ENCODE measurements at regions not wholly inside any gene's neighbourhood (a gene's known extent, or its start where the extent isn't known, plus 50 kb on each side); places are given as distances from the start of the nearest gene placed in this dataset.
"Not testable (repeated sequence)": the region's sequence is repeated elsewhere in the genome, so short reads cannot be mapped to it uniquely, and the experiment has no call there.

GRCh38 chr2:143841935-143842334, 678.0 kb downstream of the ZEB2 start:
- WGBS, 5 donors, result 81 to 91% (median 88%) methylated on average over 4 of the region's 4 CpGs
- no peak overlapping the region for H3K27ac ChIP-seq
- H3K4me1 ChIP-seq, result no peaks in the 10 kb centered on the region
- TF ChIP-seq EP300 (IDR thresholded peaks at IDR 0.05) (no peak), CTCF (IDR thresholded peaks at IDR 0.05) (no peak), POLR2AphosphoS5 (IDR thresholded peaks at IDR 0.05) (no peak), POLR2A (IDR thresholded peaks at IDR 0.05) (no peak)
- no peak for DNase-seq
- no peaks in the 10 kb centered on the region for H3K27me3 ChIP-seq
- H3K4me3 ChIP-seq, result no peak overlapping the region
- H3K36me3 ChIP-seq, result no peaks in the 10 kb centered on the region
- H3K9me3 ChIP-seq, result no peaks in the 10 kb centered on the region
- intact Hi-C loops (cut with DNase I; ENCODE audit: low total_unique reads), result no loop called here

GRCh38 chr2:143840601-143841000, 679.3 kb downstream of the ZEB2 start:
- intact Hi-C loops (cut with DNase I; ENCODE audit: low total_unique reads), result no loop called here
- TF ChIP-seq EP300 (IDR thresholded peaks at IDR 0.05) (no peak), POLR2AphosphoS5 (IDR thresholded peaks at IDR 0.05) (no peak), POLR2A (IDR thresholded peaks at IDR 0.05) (no peak), CTCF (IDR thresholded peaks at IDR 0.05) (no peak)
- H3K9me3 ChIP-seq, result no peaks in the 10 kb centered on the region

GRCh38 chr2:143840194-143840593, 679.7 kb downstream of the ZEB2 start:
- 77 to 88% (median 83%) methylated on average over 2 of the region's 2 CpGs for WGBS, 5 donors
- Histone ChIP-seq H3K9me3 (no peaks in the 10 kb centered on the region), H3K36me3 (no peaks in the 10 kb centered on the region), H3K4me3 (no peak overlapping the region), H3K27ac (no peak overlapping the region), H3K4me1 (no peaks in the 10 kb centered on the region), H3K27me3 (no peaks in the 10 kb centered on the region)
- TF ChIP-seq CTCF (IDR thresholded peaks at IDR 0.05) (no peak), POLR2AphosphoS5 (IDR thresholded peaks at IDR 0.05) (no peak), POLR2A (IDR thresholded peaks at IDR 0.05) (no peak), EP300 (IDR thresholded peaks at IDR 0.05) (no peak)
- no peak for DNase-seq
- intact Hi-C loops (cut with DNase I; ENCODE audit: low total_unique reads), result no loop called here

More at GRCh38 chr2:143840601-143841000, 679.3 kb downstream of the ZEB2 start:
- H3K27me3 ChIP-seq, result no peaks in the 10 kb centered on the region
- H3K27ac ChIP-seq, result no peak overlapping the region
- H3K4me3 ChIP-seq, result no peak overlapping the region
- H3K4me1 ChIP-seq, result no peaks in the 10 kb centered on the region
- H3K36me3 ChIP-seq, result no peaks in the 10 kb centered on the region
- no peak for DNase-seq

- no peaks in the 10 kb centered on the region for H3K9me3 ChIP-seq
- DNase-seq, result no peak
- TF ChIP-seq POLR2AphosphoS5 (IDR thresholded peaks at IDR 0.05) (no peak), CTCF (IDR thresholded peaks at IDR 0.05) (no peak), POLR2A (IDR thresholded peaks at IDR 0.05) (no peak), EP300 (IDR thresholded peaks at IDR 0.05) (no peak)
These were observed 680.5 kb downstream of the ZEB2 start for GRCh38 chr2:143839456-143839855.

GRCh38 chr2:143837055-143837454, 682.9 kb downstream of the ZEB2 start:
- H3K4me3 ChIP-seq; DNase-seq; H3K9me3 ChIP-seq; H3K4me1 ChIP-seq; H3K36me3 ChIP-seq; intact Hi-C loops (cut with DNase I; ENCODE audit: low total_unique reads); H3K27me3 ChIP-seq; H3K27ac ChIP-seq: not testable (repeated sequence)

More at GRCh38 chr2:143839456-143839855, 680.5 kb downstream of the ZEB2 start:
- no peaks in the 10 kb centered on the region for H3K27me3 ChIP-seq
- H3K4me1 ChIP-seq, result no peaks in the 10 kb centered on the region
- intact Hi-C loops (cut with DNase I; ENCODE audit: low total_unique reads), result no loop called here
- WGBS, 5 donors, result 70 to 87% (median 77%) methylated on average over 2 of the region's 2 CpGs
- no peak overlapping the region for H3K27ac ChIP-seq
- H3K4me3 ChIP-seq, result no peak overlapping the region
- no peaks in the 10 kb centered on the region for H3K36me3 ChIP-seq
